Urothelium cell line (cell line): ENCODE measurements at regions not wholly inside any gene's neighbourhood (a gene's known extent, or its start where the extent isn't known, plus 50 kb on each side); places are given as distances from the start of the nearest gene placed in this dataset.
"Not testable (repeated sequence)": the region's sequence is repeated elsewhere in the genome, so short reads cannot be mapped to it uniquely, and the experiment has no call there.

Experiments used
- DNase-seq: peaks from one replicate; pipeline ENCODE4 v3.0.0; 2011; ENCODE audit warnings: low spot score, mixed read lengths
- FAIRE-seq: peaks from 2 replicates; lab custom pipeline; 2011; peaks lifted over from hg19 to GRCh38; lab: Jason Lieb, UNC

GRCh38 chr19:37303591-37304171 lies 67.2 kb upstream of the ZNF527 start:
- DNase-seq: peak; percentile 27
- no peak for FAIRE-seq

DNA sequence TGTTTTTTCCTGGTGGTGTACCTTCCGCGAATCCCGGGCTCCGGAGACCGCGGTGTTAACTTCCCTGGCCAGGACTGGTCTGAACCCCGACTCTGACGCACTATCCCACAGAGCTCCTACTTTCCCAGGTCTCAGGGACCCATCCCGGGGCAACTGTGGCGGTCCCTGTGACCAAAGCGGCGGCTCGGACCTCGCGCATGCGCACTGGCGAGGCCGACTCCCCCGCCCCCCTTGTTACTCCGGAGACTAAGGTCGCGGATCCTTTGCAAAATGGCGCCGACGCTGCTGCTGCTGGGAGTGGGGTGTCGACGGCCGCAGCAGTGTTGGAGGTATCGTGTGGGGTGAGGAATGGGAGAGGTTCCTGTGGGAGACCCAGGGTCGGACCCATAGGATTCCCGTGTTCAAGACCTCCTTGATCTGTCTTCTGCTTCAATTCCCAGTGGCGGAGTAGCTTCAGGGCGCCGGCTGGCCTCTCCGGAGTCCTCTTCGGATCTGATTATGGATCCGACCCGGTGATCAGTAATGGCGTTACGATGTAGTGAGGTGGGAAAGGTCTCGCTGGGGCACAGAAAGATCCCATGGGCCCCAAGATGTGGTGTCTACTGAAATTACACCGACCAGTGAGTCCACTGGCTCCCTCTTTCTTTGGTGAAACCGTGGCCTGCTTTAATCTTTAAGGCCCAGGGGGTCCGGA lies 66.6 kb upstream of the ZNF527 start:
- FAIRE-seq (no peak), DNase-seq (peak; percentile 73)

DNA sequence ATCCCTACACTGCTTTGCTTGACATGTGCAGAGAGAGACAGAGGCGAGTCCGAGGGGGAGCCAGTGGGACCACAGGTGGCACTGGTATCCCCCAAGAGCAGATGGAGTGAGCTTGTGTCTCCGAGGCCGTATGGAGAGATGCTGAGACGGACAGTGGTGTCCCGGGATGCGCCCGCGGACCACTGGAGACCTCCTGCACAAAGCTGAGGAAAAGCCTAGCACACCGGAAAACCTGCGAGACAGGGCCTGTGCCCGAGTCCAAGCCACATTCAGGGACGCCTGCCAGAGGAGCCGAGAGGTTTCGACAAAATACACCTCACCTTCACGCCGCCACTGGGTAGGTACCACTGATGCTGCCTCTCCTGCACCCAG lies 66.0 kb upstream of the ZNF527 start:
- no peak for FAIRE-seq
- DNase-seq: no peak

- no peak for FAIRE-seq
- no peak for DNase-seq
These were observed 64.4 kb upstream of the ZNF527 start for GRCh38 chr19:37306383-37306963.

DNA sequence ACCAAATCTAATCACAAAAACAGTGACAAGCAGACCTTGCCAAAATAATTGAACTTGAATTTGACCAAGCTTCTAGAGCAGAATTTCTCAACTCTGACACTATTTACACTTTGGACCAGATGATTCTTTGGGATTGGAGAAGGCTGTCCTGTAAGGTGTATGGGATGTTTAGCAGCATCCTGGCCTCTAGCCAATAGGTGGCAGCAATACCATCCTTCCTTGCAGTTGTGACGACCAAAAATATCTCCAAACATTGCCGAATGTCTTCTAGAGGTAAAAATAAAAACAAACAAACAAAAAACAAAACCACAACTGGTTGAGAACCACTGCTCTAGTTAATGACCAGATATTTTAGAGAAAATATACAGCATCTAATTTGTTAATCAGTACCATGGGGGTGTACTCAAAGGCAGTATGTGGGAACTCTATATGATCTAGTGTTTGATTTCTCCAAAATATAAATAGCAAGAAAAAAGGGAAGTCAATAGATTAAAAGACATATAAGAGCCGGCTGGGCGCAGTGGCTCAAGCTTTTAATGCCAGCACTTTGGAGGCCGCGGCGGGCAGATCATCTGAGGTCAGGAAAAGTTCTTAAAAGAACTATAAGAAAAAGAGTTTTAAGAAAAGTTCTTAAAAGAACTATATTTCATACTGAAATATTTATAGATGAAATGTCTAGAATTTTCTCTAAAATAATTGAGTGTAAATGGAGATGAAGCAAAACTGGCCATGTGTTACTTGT lies 60.9 kb upstream of the ZNF527 start:
- no peak for DNase-seq
- FAIRE-seq: no peak

DNA sequence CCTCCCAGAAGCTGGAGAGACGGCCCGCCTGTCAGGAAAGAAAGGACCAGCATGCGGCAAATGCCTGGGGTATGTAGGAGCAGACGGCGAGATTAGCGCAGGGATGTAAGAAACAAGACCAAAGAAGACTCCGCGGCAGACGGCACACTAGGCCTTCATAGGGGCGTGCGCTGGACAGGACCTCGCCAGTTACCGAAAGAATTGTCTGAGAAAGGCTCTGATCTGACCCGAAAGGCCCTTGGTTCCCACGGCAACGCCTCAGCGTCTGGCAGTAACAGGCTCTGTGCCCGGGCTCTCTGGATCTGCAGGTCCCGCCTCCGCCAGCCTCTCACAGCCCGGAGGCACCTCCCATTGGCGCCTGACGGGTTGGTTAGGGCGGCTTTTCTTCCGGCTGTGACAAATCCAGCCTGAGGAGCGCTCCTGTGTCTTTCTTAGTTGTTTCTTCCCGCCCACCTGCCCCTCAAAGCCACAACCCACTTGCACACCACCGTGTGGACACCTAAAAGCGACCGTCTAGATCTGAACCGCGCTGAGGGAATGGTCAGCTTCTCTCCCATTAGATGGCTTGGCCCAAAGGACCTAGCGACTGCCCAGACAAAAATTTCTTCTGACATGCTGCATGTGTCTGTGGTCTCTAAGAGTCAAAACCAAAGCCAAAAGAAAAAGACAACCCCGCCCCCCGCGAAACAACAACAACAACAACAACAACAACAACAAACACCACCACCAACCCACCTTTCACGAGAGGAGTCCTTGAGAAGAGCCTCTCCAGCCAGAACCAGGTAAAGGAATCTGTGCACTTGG lies 58.2 kb upstream of the ZNF527 start:
- DNase-seq: not testable (repeated sequence)

DNA sequence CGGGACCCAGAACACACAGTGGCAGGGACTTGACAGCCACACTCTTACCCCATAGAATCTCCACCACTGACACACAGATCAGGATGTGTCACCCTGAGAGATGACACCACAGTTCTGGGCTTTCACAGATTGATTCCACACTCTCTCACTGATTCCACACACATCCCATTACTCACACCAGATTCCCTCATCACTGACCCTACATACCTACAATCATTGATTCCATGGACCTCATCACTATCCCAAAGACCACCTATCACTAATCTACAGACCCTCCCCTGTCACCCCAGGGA lies 57.6 kb upstream of the ZNF527 start:
- DNase-seq: no peak
- no peak for FAIRE-seq

More for the DNA sequence above, 58.2 kb upstream of the ZNF527 start:
- FAIRE-seq: not testable (repeated sequence)

GRCh38 chr19:37317403-37318209 lies 53.3 kb upstream of the ZNF527 start:
- DNase-seq (peak; percentile 94), FAIRE-seq (peak; percentile 89)

DNA sequence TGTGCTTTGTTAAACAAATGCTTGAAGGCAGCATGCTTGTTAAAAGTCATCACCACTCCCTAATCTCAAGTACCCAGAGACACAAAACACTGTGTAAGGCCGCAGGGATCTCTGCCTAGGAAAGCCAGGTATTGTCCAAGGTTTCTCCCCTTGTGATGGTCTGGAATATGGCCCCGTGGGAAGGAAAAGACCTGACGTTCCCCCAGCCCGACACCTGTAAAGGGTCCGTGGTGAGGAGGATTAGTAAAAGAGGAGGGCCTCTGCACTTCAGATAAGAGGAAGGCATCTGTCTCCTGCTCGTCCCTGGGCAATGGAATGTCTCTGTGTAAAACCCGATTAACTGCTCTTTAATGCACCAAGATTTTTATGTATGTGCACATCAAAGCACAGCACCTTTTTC lies 49.9 kb upstream of the ZNF527 start:
- FAIRE-seq, DNase-seq: not testable (repeated sequence)
